GM12801 (cell line): ENCODE measurements at regions not wholly inside any gene's neighbourhood (a gene's known extent, or its start where the extent isn't known, plus 50 kb on each side); places are given as distances from the start of the nearest gene placed in this dataset.
A peak's percentile ranks its signal among the peaks of the same experiment; 100 is the strongest.

Experiments
- CTCF ChIP-seq: IDR thresholded peaks from one replicate; pipeline ENCODE4 v1.5.1; 2011; ENCODE audit warnings: control low read depth; ENCODE audit not compliant: insufficient read length; ENCODE audit errors: extremely low read depth

DNA sequence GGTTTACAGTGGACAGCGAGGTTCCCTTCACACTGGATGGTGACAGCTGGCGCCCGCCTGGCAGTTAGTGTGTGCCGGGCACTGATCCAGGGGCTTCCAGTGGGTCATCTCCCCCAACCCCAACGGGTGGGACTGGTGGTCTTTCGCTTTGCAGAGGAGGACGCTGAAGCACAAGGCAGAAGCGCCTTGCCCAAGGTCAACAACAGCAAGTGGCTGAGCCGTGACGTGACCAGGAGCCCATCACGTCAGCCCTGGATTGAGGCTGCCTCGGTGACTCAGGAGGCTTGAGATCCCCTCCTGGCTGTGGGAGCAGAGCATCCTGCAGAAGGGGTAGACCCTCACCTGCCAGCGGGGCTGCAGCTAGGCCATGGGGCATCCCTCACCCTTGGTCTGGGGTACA, 215.3 kb downstream of the RBFOX3 start:
- no peak for TF ChIP-seq CTCF

DNA sequence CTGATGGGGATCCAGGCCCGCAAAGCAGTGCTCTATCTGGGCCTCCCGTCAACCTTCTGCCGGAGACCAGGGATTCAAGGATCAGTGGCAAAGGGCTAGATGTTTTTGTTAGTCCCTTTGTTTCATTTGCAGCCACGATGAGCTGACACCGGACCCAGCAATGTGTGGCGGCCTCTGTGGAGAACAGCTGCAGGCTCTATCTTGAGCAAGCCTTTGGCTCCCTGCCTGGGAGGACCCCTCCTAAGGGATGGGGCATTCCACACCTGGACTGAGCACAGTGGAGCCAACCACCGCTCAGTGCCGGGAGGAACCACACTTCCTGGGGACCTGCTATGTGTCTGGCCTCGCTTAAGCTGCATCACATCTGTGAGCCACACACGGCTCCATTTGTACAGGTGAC, 215.8 kb downstream of the RBFOX3 start:
- no peak for TF ChIP-seq CTCF

DNA sequence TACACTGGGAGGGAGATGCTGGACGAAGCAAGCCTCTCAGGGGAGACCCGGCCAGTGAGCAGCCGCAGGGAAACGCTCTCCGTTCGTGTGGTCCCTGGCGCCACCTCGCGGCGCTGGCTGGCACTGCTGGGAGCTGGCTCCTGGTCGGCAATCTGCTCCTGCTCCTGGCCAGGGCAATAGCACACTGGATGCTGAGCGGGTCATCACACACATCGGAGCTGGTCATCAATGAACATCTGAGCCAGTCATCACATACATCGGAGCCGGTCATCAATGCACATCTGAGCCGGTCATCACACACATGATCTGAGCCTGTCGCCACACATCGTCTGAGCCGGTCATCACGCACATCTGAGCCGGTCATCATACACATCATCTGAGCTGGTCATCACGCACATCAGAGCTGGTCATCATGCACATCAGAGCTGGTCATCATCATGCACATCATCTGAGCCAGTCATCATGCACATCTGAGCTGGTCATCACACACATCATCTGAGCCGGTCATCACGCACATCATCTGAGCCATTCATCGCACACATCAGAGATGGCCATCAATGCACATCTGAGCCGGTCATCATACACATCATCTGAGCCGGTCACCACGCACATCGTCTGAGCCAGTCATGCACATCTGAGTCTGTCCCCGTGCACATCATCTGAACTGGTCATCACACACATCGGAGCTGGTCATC, 217.3 kb downstream of the RBFOX3 start:
- TF ChIP-seq CTCF: peak; percentile 41

DNA sequence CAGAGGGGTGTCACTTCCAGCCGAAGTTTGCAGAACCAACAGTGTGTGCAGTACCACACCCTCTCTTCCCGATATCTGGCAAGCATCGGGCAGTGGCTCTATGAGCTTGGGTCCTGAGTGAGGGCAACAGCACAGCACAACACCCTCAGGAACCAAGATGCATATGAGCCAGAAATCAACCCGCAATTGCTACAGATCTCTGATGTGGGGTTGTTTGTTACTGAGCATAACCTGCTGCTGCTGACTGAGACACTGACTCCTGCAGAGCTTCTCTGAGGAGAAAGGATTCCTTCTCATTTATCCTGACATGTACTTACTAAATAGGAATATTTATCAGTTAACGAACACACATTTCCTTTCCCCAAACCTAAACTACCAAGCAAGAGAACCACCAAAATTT, 218.3 kb downstream of the RBFOX3 start:
- no peak for TF ChIP-seq CTCF

GRCh38 chr17:79391376-79392233, 219.2 kb downstream of the RBFOX3 start:
- TF ChIP-seq CTCF: no peak

DNA sequence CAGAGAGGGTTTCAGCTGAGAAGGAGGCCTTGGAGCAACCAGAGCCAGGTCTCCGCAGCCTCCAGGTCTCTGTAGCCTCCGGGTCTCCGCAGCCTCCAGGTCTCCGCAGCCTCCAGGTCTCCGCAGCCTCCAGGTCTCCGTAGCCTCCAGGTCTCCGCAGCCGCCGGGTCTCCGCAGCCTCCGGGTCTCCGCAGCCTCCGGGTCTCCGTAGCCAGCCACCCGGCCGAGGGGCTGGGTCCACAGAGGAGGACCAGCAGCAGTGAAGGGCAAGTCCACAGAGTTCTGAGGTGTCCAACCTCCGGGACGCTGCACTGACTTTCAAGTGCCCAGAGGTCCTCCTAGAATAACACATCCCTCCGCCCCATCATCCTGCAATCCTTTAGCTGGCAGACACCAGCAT, 221.0 kb downstream of the RBFOX3 start:
- TF ChIP-seq CTCF: no peak

GRCh38 chr17:79388556-79389295, 222.1 kb downstream of the RBFOX3 start:
- TF ChIP-seq CTCF: no peak
